ENCODE measurements at regions not wholly inside any gene's neighbourhood (a gene's known extent, or its start where the extent isn't known, plus 50 kb on each side); places are given as distances from the start of the nearest gene placed in this dataset.

- Histone ChIP-seq H3K36me3 (ENCODE audit: insufficient read depth) (no peaks in the 10 kb centered on the region), H3K27me3 (ENCODE audit: insufficient read depth) (no peaks in the 10 kb centered on the region), H3F3A (replicated peaks; ENCODE audit: low read depth) (no peaks in the 10 kb centered on the region), H3K27ac (ENCODE audit: low read depth) (no peak overlapping the region), H4K20me1 (replicated peaks; ENCODE audit: insufficient read depth) (no peaks in the 10 kb centered on the region), H3K79me2 (replicated peaks; ENCODE audit: insufficient read depth) (no peaks in the 10 kb centered on the region), H3K4me3 (no peak overlapping the region), H3K9me2 (ENCODE audit: insufficient read depth) (no peaks in the 10 kb centered on the region), H3K4me1 (ENCODE audit: insufficient read depth) (no peaks in the 10 kb centered on the region), H3K4me2 (no peak overlapping the region), H2AFZ (no peak overlapping the region)
- peak; percentile 34 for DNase-seq (ENCODE audit: low spot score)
- Mint-ChIP-seq H3K36me3 (ENCODE audit: low read depth) (no peaks in the 10 kb centered on the region), H3K4me1 (peaks cover 3% of the 10 kb centered on the region; the same call in 1 of the 3 replicates), H3K4me3 (no peak overlapping the region), H3K27ac (no peak overlapping the region), H3K9me3 (no peaks in the 10 kb centered on the region), H3K27me3 (ENCODE audit: insufficient read depth, low read depth, poor library complexity) (no peaks in the 10 kb centered on the region)
- no peak for ATAC-seq
- TF ChIP-seq NANOG (IDR thresholded peaks at IDR 0.05; ENCODE audit: borderline replicate concordance) (no peak), JUNB (IDR thresholded peaks at IDR 0.05; ENCODE audit: unreplicated experiment) (no peak), REST (IDR thresholded peaks at IDR 0.05; ENCODE audit: unreplicated experiment) (no peak), ZNF331 (CRISPR knock-in tag; IDR thresholded peaks at IDR 0.05; ENCODE audit: low read depth) (no peak), ZNF462 (CRISPR knock-in tag; IDR thresholded peaks at IDR 0.05) (no peak), CTCF (conservative IDR thresholded peaks at IDR 0.05; ENCODE audit: low read depth in 2 of 2) (no peak), ZNF114 (CRISPR knock-in tag; IDR thresholded peaks at IDR 0.05) (no peak), POLR2AphosphoS5 (IDR thresholded peaks at IDR 0.05; ENCODE audit: low read depth) (no peak), CREB1 (CRISPR knock-in tag; IDR thresholded peaks at IDR 0.05; ENCODE audit: low read depth) (no peak), STAT1 (IDR thresholded peaks at IDR 0.05; ENCODE audit: unreplicated experiment) (no peak), EZH2 (IDR thresholded peaks at IDR 0.05; ENCODE audit: low read depth, unreplicated experiment) (no peak), EZH2phosphoT487 (IDR thresholded peaks at IDR 0.05; ENCODE audit: unreplicated experiment) (no peak), ETS1 (IDR thresholded peaks at IDR 0.05) (no peak)
Measured at GRCh38 chr13:46473806-46474205, 79.2 kb upstream of the LRCH1 start.
